Amniotic stem cell (primary cell): ENCODE measurements at regions not wholly inside any gene's neighbourhood (a gene's known extent, or its start where the extent isn't known, plus 50 kb on each side); places are given as distances from the start of the nearest gene placed in this dataset.

ENCODE experiments used
- DNase-seq: peaks from one replicate; lab custom pipeline; 2025; lab: John Stamatoyannopoulos, UW

DNA sequence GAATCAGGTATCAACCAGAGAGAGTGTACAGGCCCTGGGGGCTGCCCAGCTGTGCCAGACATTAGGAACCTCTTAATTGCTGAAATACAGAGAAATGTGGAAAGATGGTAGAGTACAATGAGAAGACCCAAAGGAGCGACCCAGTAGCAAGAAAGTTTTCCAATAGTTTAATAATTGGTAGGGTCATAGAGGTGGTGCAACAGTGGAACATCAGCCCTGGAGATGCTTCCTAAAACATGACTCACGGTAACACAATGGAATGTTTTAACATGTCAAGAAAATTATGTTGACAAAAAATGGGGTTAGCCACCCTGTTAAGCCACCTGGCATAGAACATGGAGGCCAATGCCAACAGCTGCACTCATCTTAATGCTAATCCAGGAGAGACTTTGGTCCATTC lies 284.1 kb downstream of the ELAVL2 start:
- no peak for DNase-seq

DNA sequence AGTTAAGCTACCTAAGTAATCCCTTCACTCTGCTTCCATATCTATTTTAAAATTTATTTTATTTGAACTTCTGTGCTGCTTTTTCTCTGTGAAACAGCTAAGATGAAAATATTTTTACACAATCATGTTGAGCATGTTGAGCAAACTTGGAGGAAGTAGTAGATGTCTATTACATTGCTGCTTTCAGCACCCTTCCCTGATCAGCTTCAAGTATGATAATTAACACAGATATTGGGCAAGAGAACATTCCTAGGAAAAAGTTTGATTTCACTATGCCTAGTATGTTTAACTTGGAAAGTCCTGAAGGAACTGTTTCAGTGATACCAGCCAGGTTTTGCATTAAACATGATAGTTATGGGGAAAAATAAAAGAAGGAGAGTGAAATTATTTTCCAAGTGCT lies 283.6 kb downstream of the ELAVL2 start:
- no peak for DNase-seq

DNA sequence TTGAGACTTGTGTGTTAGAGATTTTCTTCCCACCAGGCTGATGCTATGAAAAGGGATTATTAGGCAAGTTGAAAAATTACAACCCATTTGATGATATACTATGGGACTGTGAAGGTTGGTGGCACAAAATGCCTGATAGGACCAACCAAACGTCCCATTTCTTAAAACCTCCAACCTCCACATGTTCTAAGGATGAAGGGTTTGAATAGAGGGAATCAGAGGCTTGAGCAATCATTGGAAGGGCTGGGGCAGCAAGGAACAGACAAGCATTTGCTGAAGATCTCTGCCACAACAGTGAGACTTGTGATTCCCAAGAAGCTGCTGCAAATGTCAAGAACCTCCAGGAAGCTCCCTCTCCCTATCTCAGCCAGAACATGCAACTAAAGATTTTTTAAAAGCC lies 283.1 kb downstream of the ELAVL2 start:
- DNase-seq = no peak

DNA sequence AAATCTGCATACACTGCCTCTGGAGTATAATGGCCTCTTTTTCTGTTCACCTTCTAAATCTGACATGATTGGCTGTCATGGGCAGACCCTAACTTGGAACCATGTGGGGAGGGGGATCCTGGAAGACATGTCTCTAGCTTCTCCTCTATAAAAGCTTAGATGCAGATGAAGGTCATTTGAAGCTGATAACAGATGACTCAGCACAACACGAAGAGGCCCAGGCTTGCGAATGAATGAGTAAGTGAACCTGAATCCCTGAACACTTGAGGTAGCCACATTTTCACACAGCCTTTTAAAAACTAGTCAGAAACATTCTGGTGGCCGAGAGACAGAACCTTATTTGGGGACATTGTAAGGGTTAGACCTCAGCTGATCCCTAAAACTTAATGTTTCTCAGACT lies 282.6 kb downstream of the ELAVL2 start:
- no peak for DNase-seq

- no peak for DNase-seq
These were observed 280.3 kb downstream of the ELAVL2 start for GRCh38 chr9:23545728-23546127.

- DNase-seq = no peak
These were observed 274.7 kb downstream of the ELAVL2 start for GRCh38 chr9:23551311-23551721.

DNA sequence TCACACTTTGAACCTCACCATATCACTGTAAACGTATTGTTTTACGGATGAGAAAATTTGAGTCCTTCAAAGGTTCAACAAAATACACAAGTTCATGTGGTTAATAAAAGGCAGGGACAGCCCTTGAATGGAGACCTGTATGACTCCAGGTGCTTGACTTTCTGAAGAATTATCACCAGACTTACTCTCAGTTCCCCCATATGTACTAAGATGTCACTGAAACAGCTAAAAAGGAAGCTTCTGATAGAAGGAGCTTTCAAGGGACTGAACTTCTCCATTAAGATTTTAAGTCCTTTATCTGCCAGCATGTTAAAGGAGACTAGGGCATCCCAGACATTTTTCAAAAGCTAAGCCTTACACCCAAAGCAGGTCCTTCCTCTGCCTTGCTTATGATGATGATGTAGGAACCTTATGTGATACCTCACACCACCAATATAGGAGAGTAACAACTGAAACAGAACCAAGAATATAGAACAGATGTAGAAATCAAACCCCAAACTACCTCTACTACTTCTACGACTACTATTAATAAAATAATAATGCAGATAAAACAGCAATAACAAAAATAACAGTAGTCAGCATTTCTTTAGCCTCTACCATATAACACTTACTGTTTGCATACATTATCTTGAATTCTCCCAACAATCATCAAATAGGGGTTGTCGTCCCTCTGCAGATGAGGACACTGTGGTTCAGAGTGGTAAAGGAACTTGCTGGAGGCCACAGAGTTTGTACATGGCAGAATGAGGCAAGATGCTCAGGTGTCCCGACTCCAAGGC lies 273.9 kb downstream of the ELAVL2 start:
- DNase-seq = no peak

- no peak for DNase-seq
These were observed 273.0 kb downstream of the ELAVL2 start for GRCh38 chr9:23552876-23553601.

GRCh38 chr9:23554686-23555085 lies 271.4 kb downstream of the ELAVL2 start:
- no peak for DNase-seq

GRCh38 chr9:23555851-23556250 lies 270.2 kb downstream of the ELAVL2 start:
- no peak for DNase-seq

- DNase-seq = no peak
These were observed 269.6 kb downstream of the ELAVL2 start for GRCh38 chr9:23556459-23556858.

DNA sequence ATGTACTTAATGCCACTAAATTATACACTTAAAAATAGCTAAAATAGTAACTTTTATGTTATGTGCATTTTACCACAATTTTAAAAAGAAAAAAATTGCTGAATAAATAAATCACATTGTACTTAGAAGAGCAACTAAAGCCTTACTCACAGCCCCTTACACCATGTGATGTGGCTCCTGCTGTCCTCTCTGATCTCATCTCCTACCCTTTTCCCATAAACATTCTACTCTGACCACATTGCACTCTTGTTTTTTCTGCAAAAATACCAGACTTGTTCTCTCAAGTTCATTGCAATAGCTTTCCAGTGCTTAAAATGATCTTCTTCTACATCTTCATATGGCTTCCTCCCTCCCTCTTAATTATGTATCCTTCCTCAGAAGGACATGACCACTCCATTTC lies 268.4 kb downstream of the ELAVL2 start:
- DNase-seq = no peak

- no peak for DNase-seq
These were observed 266.5 kb downstream of the ELAVL2 start for GRCh38 chr9:23559522-23559921.

DNA sequence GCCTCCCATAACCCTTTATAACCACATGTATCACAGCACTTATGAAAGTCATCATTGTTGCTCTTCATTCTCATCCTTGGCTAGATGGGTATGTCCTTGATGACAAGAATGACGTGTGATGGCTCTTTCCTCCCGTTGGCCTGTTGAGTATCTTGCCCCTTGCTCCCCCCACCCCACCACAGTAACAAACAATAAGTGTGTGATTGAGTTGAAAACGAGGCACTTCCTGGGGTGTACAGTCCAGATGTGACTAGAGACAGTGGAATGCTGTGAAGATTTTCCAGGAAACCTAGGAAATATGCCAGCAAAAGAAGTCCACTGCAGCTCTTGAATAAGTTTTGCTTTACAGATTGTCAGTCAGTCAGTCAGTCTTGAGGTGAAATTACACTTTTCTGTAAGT lies 262.5 kb downstream of the ELAVL2 start:
- DNase-seq = no peak

DNA sequence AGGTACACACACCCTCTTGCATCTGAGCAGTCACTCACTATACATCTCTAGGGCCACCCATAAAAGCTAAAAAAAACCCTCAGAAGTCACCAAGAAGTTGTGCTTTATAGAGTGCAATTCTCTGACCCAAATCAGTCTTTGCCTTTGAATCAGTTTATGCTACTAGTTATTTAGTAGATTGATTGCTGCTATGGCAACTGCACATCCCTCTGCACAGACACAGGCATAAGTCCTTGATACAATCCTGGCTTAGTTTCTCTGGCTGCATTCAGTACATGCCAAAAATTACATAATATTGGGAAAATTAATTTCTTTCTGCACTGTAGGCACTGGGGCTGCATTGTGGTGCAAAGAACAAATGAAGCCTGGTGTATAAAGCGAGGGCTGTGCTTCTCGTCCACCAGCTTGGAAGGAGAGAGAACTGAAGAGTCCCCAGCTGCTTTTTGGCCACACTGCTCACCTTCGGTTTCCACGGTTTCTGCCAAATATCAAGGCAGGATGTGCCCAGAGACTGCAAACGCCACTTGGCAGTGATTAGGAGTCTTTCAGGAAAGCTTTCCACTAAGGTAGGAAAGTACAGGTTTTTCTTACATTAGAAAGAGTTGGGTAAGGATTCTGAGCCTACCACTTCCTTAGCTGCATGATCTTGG lies 258.4 kb downstream of the ELAVL2 start:
- no peak for DNase-seq

- DNase-seq = no peak
These were observed 254.5 kb downstream of the ELAVL2 start for GRCh38 chr9:23571414-23572104.

DNA sequence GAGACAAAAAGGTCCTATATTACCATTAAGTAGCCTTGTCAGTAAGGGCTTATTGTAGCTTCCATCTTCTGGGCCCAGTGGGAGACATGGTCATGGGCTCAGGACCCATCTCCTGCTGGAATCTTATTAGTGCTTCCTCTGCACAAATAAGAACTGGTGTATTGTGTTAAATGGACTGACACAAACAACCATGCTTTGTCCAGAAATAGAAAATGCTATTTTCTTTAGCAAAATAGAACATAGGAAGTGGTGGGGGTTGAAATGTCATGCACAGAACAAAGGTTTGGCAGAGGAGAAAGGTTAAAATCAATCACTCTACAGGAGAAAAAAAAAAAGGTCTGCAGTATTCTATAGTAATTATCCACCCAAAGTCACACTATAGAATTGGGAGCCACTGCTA lies 252.2 kb downstream of the ELAVL2 start:
- no peak for DNase-seq

DNA sequence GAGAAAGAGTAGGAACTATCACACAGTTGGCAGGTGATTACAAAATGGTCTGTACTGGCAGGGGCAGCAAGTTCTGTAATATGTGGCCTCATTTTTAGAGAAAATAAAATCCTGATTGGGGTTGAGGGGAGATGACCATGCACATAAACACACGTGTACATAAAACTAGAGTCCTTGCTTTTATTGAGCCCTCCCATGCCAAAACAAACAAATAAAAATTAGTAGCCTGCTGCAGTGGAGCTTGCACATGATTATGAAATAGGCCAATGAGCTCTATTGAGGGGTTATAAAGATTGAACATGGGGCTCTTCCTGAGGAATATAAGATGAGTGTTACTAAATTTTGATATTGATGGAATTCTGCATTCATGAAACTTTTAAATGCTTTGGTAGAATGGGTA lies 248.4 kb downstream of the ELAVL2 start:
- DNase-seq = no peak

DNA sequence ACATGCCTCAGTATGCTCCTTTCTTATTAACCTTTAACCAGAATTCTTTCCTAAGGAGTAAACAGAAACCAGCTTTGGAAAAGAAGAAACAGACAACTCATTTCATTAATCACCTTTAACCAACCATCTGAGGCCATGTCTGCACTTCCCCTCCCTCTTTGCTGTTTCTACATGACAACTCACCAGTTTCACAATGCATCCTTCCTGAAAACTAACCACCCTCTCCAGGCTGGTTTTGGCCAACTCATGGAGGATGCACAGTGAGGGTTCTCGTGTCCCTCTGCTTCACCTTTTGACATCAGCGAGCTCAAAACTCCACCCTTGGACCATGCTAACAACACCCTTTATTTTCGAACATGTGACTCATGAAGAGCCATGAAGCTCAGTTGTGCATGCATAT lies 244.1 kb downstream of the ELAVL2 start:
- no peak for DNase-seq

DNA sequence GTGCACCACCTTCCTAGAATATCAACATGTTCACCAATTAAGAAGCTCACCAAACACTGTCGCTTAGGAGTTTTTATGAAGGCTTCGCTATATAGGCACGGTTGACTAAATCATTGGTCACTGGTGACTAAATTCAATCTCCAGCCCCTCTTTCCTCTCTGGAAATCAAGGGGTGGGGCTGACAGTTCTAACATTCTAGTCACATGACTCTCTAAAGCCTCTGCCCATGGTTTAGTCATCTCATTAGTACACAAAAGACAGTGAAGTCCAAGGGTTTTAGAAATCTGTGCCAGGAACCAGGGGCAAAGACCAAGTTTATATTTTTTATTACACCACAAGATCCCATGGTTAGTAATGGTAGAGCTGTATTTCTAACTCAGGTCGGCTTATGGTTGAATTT lies 243.2 kb downstream of the ELAVL2 start:
- DNase-seq = no peak

GRCh38 chr9:23586906-23587305 lies 239.1 kb downstream of the ELAVL2 start:
- no peak for DNase-seq

- no peak for DNase-seq
These were observed 238.6 kb downstream of the ELAVL2 start for GRCh38 chr9:23587433-23587832.

- DNase-seq = no peak
These were observed 238.1 kb downstream of the ELAVL2 start for GRCh38 chr9:23587903-23588302.
